NCI-H1092 treated with DMSO at 0.1 percent for 48 hours (cell line): ENCODE measurements at regions not wholly inside any gene's neighbourhood (a gene's known extent, or its start where the extent isn't known, plus 50 kb on each side); places are given as distances from the start of the nearest gene placed in this dataset.
"Not testable (repeated sequence)": the region's sequence is repeated elsewhere in the genome, so short reads cannot be mapped to it uniquely, and the experiment has no call there.

Experiments used
- DNase-seq: peaks from one replicate; lab custom pipeline; 2025; lab: John Stamatoyannopoulos, UW

- DNase-seq, result no peak
Measured at GRCh38 chr1:87958716-87959115, 630.0 kb downstream of the LMO4 start.

GRCh38 chr1:87959236-87959635, 630.6 kb downstream of the LMO4 start:
- DNase-seq, result no peak

- no peak for DNase-seq
Measured at GRCh38 chr1:87961992-87962391, 633.3 kb downstream of the LMO4 start.

- no peak for DNase-seq
Measured at GRCh38 chr1:87963556-87963955, 634.9 kb downstream of the LMO4 start.

- DNase-seq, result no peak
Measured at GRCh38 chr1:87965193-87965592, 636.5 kb downstream of the LMO4 start.

- DNase-seq, result no peak
Measured at GRCh38 chr1:87968197-87968955, 639.7 kb downstream of the LMO4 start.

- no peak for DNase-seq
Measured at GRCh38 chr1:87969040-87969439, 640.4 kb downstream of the LMO4 start.

- DNase-seq, result no peak
Measured at GRCh38 chr1:87972811-87973210, 644.1 kb downstream of the LMO4 start.

GRCh38 chr1:87973896-87974295, 645.2 kb downstream of the LMO4 start:
- DNase-seq, result no peak

- no peak for DNase-seq
Measured at GRCh38 chr1:87976316-87976715, 647.6 kb downstream of the LMO4 start.

- no peak for DNase-seq
Measured at GRCh38 chr1:87977145-87977544, 648.5 kb downstream of the LMO4 start.

GRCh38 chr1:87979079-87979478, 650.4 kb downstream of the LMO4 start:
- no peak for DNase-seq

GRCh38 chr1:87980494-87980893, 651.8 kb downstream of the LMO4 start:
- DNase-seq, result no peak

GRCh38 chr1:87981386-87981785, 652.7 kb downstream of the LMO4 start:
- no peak for DNase-seq

- DNase-seq, result no peak
Measured at GRCh38 chr1:87981810-87982209, 653.1 kb downstream of the LMO4 start.

- no peak for DNase-seq
Measured at GRCh38 chr1:87983841-87984240, 655.2 kb downstream of the LMO4 start.

GRCh38 chr1:87985071-87985470, 656.4 kb downstream of the LMO4 start:
- no peak for DNase-seq

- DNase-seq, result no peak
Measured at GRCh38 chr1:87986130-87986866, 657.6 kb downstream of the LMO4 start.

GRCh38 chr1:87989346-87989745, 660.7 kb downstream of the LMO4 start:
- no peak for DNase-seq

GRCh38 chr1:87992536-87992935, 663.9 kb downstream of the LMO4 start:
- DNase-seq, result not testable (repeated sequence)

GRCh38 chr1:87993051-87993450, 664.4 kb downstream of the LMO4 start:
- DNase-seq, result no peak

GRCh38 chr1:87999852-88000251, 671.2 kb downstream of the LMO4 start:
- no peak for DNase-seq

- DNase-seq, result no peak
Measured at GRCh38 chr1:88001460-88001859, 672.8 kb downstream of the LMO4 start.

- DNase-seq, result no peak
Measured at GRCh38 chr1:88003255-88003654, 674.6 kb downstream of the LMO4 start.
